Karpas-422 (cell line): ENCODE measurements at regions not wholly inside any gene's neighbourhood (a gene's known extent, or its start where the extent isn't known, plus 50 kb on each side); places are given as distances from the start of the nearest gene placed in this dataset.
A peak's percentile ranks its signal among the peaks of the same experiment; 100 is the strongest.
"Not testable (repeated sequence)": the region's sequence is repeated elsewhere in the genome, so short reads cannot be mapped to it uniquely, and the experiment has no call there.

ENCODE experiments used
- DNase-seq: peaks from one replicate; pipeline ENCODE4 v3.0.0-alpha.2; 2015
- H2AFZ ChIP-seq: fragments of 200-600 bp; sonication (generic); 2 replicates; pipeline ENCODE4 v1.6.1; 2014; ENCODE audit warnings: antibody characterized with exemption, low read length, mixed read lengths
- H3K27ac ChIP-seq: fragments of 200-600 bp; sonication (generic); 2 replicates; pipeline ENCODE4 v1.5.1; 2014; ENCODE audit warnings: mild to moderate bottlenecking, low read length, moderate library complexity
- H3K27me3 ChIP-seq: fragments of 200-600 bp; sonication (generic); 2 replicates; pipeline ENCODE4 v1.6.1; 2014; ENCODE audit warnings: low read length, mixed read lengths
- H3K36me3 ChIP-seq: fragments of 200-600 bp; sonication (generic); 2 replicates; pipeline ENCODE4 v1.6.1; 2014; ENCODE audit warnings: low read length, mixed read lengths; ENCODE audit not compliant: insufficient read depth
- H3K4me1 ChIP-seq: fragments of 200-600 bp; sonication (generic); 2 replicates; pipeline ENCODE4 v1.6.1; 2014; ENCODE audit warnings: mild to moderate bottlenecking, low read length, mixed read lengths
- H3K4me2 ChIP-seq: fragments of 200-600 bp; sonication (generic); 2 replicates; pipeline ENCODE4 v1.6.1; 2014; ENCODE audit warnings: low read length, low read depth, mild to moderate bottlenecking; ENCODE audit not compliant: poor library complexity, severe bottlenecking
- H3K4me3 ChIP-seq: fragments of 200-600 bp; sonication (generic); 2 replicates; pipeline ENCODE4 v1.5.1; 2014; ENCODE audit warnings: mild to moderate bottlenecking, antibody characterized with exemption, low read length, mixed read lengths
- H3K79me2 ChIP-seq: fragments of 200-600 bp; sonication (generic); 2 replicates; pipeline ENCODE4 v1.6.1; 2014; ENCODE audit warnings: mild to moderate bottlenecking, low read length, mixed read lengths
- H3K9ac ChIP-seq: fragments of 200-600 bp; sonication (generic); 2 replicates; pipeline ENCODE4 v1.6.0; 2014; ENCODE audit warnings: low read length
- H3K9me2 ChIP-seq: fragments of 200-600 bp; sonication (generic), shearing (Covaris generic); replicated peaks from 2 replicates; pipeline ENCODE4 v1.6.0; 2014; ENCODE audit warnings: mild to moderate bottlenecking, low read length, moderate library complexity; ENCODE audit not compliant: insufficient read depth
- H3K9me3 ChIP-seq: fragments of 300-700, 200-600 bp; sonication (generic); 2 replicates; pipeline ENCODE4 v1.6.1; 2014; ENCODE audit warnings: low read length, mixed read lengths
- H4K20me1 ChIP-seq: fragments of 200-600 bp; sonication (generic); 2 replicates; pipeline ENCODE4 v1.6.1; 2014; ENCODE audit warnings: mild to moderate bottlenecking, antibody characterized with exemption, low read length, low read depth; ENCODE audit not compliant: insufficient read depth

GRCh38 chr21:9006111-9006510 lies 1515.3 kb upstream of the TPTE start:
- not testable (repeated sequence) for H3K4me2 ChIP-seq, H3K4me3 ChIP-seq, H3K36me3 ChIP-seq, H2AFZ ChIP-seq, H3K27ac ChIP-seq, H3K9ac ChIP-seq, H3K9me2 ChIP-seq, H3K27me3 ChIP-seq, H3K79me2 ChIP-seq, H4K20me1 ChIP-seq, H3K4me1 ChIP-seq
- H3K9me3 ChIP-seq, result peaks cover 50% of the 10 kb centered on the region
- DNase-seq, result peak; percentile 21

- not testable (repeated sequence) for H3K36me3 ChIP-seq, H4K20me1 ChIP-seq, H3K9me2 ChIP-seq, H3K79me2 ChIP-seq, H3K4me3 ChIP-seq, H3K27ac ChIP-seq, H3K4me2 ChIP-seq, H3K27me3 ChIP-seq, H2AFZ ChIP-seq, H3K9ac ChIP-seq, H3K4me1 ChIP-seq
- peaks cover 56% of the 10 kb centered on the region for H3K9me3 ChIP-seq
- DNase-seq, result peak; percentile 33
Measured at GRCh38 chr21:9006553-9007323, 1514.6 kb upstream of the TPTE start.

- H4K20me1 ChIP-seq, result no peaks in the 10 kb centered on the region
- H3K4me3 ChIP-seq, result no peak overlapping the region
- no peak overlapping the region for H3K9ac ChIP-seq
- H3K4me1 ChIP-seq, result no peaks in the 10 kb centered on the region
- no peaks in the 10 kb centered on the region for H3K79me2 ChIP-seq
- H3K4me2 ChIP-seq, result no peak overlapping the region
- H3K36me3 ChIP-seq, result no peaks in the 10 kb centered on the region
- H3K27me3 ChIP-seq, result no peaks in the 10 kb centered on the region
- DNase-seq, result peak; percentile 38
- peaks cover 53% of the 10 kb centered on the region for H3K9me3 ChIP-seq
- H2AFZ ChIP-seq, result no peak overlapping the region
- no peaks in the 10 kb centered on the region for H3K9me2 ChIP-seq
- no peak overlapping the region for H3K27ac ChIP-seq
Measured at GRCh38 chr21:9008636-9009035, 1512.7 kb upstream of the TPTE start.

- not testable (repeated sequence) for H3K4me3 ChIP-seq, H3K9me2 ChIP-seq, H4K20me1 ChIP-seq, H3K27me3 ChIP-seq, H2AFZ ChIP-seq, H3K4me2 ChIP-seq, H3K36me3 ChIP-seq, H3K9ac ChIP-seq, H3K79me2 ChIP-seq, H3K27ac ChIP-seq, H3K4me1 ChIP-seq
- peak; percentile 11 for DNase-seq
- peaks cover 52% of the 10 kb centered on the region for H3K9me3 ChIP-seq
Measured at GRCh38 chr21:9009267-9010016, 1511.9 kb upstream of the TPTE start.

- H3K36me3 ChIP-seq, H3K79me2 ChIP-seq, H3K27ac ChIP-seq, H3K27me3 ChIP-seq, H3K4me2 ChIP-seq, H2AFZ ChIP-seq, H3K4me1 ChIP-seq, H3K9me2 ChIP-seq, H4K20me1 ChIP-seq, H3K9ac ChIP-seq, H3K4me3 ChIP-seq: not testable (repeated sequence)
- DNase-seq, result peak; percentile 39
- peaks cover 53% of the 10 kb centered on the region for H3K9me3 ChIP-seq
Measured at GRCh38 chr21:9010121-9010795, 1511.1 kb upstream of the TPTE start.

GRCh38 chr21:9010936-9011890 lies 1510.2 kb upstream of the TPTE start:
- not testable (repeated sequence) for H2AFZ ChIP-seq, H4K20me1 ChIP-seq, H3K4me3 ChIP-seq, H3K27me3 ChIP-seq, H3K9ac ChIP-seq, H3K36me3 ChIP-seq, H3K9me2 ChIP-seq, H3K4me2 ChIP-seq, H3K27ac ChIP-seq, H3K4me1 ChIP-seq, H3K79me2 ChIP-seq
- DNase-seq, result peak; percentile 40
- peaks cover 46% of the 10 kb centered on the region for H3K9me3 ChIP-seq

GRCh38 chr21:9011916-9012315 lies 1509.5 kb upstream of the TPTE start:
- H4K20me1 ChIP-seq, H3K4me2 ChIP-seq, H3K9ac ChIP-seq, H3K27ac ChIP-seq, H3K27me3 ChIP-seq, H3K36me3 ChIP-seq, H3K79me2 ChIP-seq, H3K9me2 ChIP-seq, DNase-seq, H2AFZ ChIP-seq, H3K4me1 ChIP-seq, H3K4me3 ChIP-seq: not testable (repeated sequence)
- H3K9me3 ChIP-seq, result peaks cover 42% of the 10 kb centered on the region
